ENCODE measurements at regions not wholly inside any gene's neighbourhood (a gene's known extent, or its start where the extent isn't known, plus 50 kb on each side); places are given as distances from the start of the nearest gene placed in this dataset.
A peak's percentile ranks its signal among the peaks of the same experiment; 100 is the strongest.

- TF ChIP-seq CTCF (IDR thresholded peaks at IDR 0.05; ENCODE audit: insufficient read depth, low read depth, low read length): no peak
- POLR2A ChIA-PET: no interaction called here
- Histone ChIP-seq H3K36me3 (ENCODE audit: control insufficient read depth, insufficient read depth, low read length) (no peaks in the 10 kb centered on the region), H3K27me3 (ENCODE audit: control insufficient read depth, insufficient read depth, low read length) (no peaks in the 10 kb centered on the region), H3K4me3 (ENCODE audit: low read depth, low read length) (no peak overlapping the region)
- CTCF ChIA-PET: interaction anchor here (0.8 to 1.1 kb wide), 3 partner anchors 11 to 350 kb away, joined by 3 read pairs; no protein-coding TSS in a partner anchor
- DNase-seq (ENCODE audit: low read depth): no peak
Measured at GRCh38 chr6:85125526-85125925, 324.4 kb upstream of the NT5E start.

GRCh38 chr6:85124472-85125354 is 325.2 kb upstream of the NT5E start:
- H3K36me3 ChIP-seq (ENCODE audit: control insufficient read depth, insufficient read depth, low read length): no peaks in the 10 kb centered on the region
- H3K27me3 ChIP-seq (ENCODE audit: control insufficient read depth, insufficient read depth, low read length): no peaks in the 10 kb centered on the region
- ChIA-PET CTCF (interaction anchor here (0.8 to 1.0 kb wide), 2 partner anchors 11 to 349 kb away, joined by 3 read pairs; no protein-coding TSS in a partner anchor), POLR2A (interaction anchor here (0.6 kb wide), 1 partner anchor 410 kb away, joined by 6 read pairs; no protein-coding TSS in a partner anchor)
- no peak for DNase-seq (ENCODE audit: low read depth)
- no peak overlapping the region for H3K4me3 ChIP-seq (ENCODE audit: low read depth, low read length)
- TF ChIP-seq CTCF (IDR thresholded peaks at IDR 0.05; ENCODE audit: insufficient read depth, low read depth, low read length): no peak

GRCh38 chr6:85121158-85121557 is 328.7 kb upstream of the NT5E start:
- no peak for DNase-seq (ENCODE audit: low read depth)
- Histone ChIP-seq H3K36me3 (ENCODE audit: control insufficient read depth, insufficient read depth, low read length) (no peaks in the 10 kb centered on the region), H3K27me3 (ENCODE audit: control insufficient read depth, insufficient read depth, low read length) (no peaks in the 10 kb centered on the region), H3K4me3 (ENCODE audit: low read depth, low read length) (no peak overlapping the region)
- POLR2A ChIA-PET: no interaction called here
- TF ChIP-seq CTCF (IDR thresholded peaks at IDR 0.05; ENCODE audit: insufficient read depth, low read depth, low read length): no peak
- CTCF ChIA-PET: interaction anchor here (0.7 kb wide), 1 partner anchor 776 kb away, joined by 3 read pairs; no protein-coding TSS in a partner anchor

GRCh38 chr6:85118652-85119235 is 331.1 kb upstream of the NT5E start:
- Histone ChIP-seq H3K4me3 (ENCODE audit: low read depth, low read length) (no peak overlapping the region), H3K36me3 (ENCODE audit: control insufficient read depth, insufficient read depth, low read length) (no peaks in the 10 kb centered on the region), H3K27me3 (ENCODE audit: control insufficient read depth, insufficient read depth, low read length) (no peaks in the 10 kb centered on the region)
- POLR2A ChIA-PET: no interaction called here
- TF ChIP-seq CTCF (IDR thresholded peaks at IDR 0.05; ENCODE audit: insufficient read depth, low read depth, low read length): no peak
- DNase-seq (ENCODE audit: low read depth): no peak
- CTCF ChIA-PET: interaction anchor here (1.2 to 2.2 kb wide), 2 partner anchors 9 to 40 kb away, joined by 4 to 6 read pairs; no protein-coding TSS in a partner anchor

- ChIA-PET CTCF (interaction anchor here (1.1 to 2.2 kb wide), 3 partner anchors 9 to 39 kb away, joined by 3 to 6 read pairs (median 4); no protein-coding TSS in a partner anchor), POLR2A (no interaction called here)
- TF ChIP-seq CTCF (IDR thresholded peaks at IDR 0.05; ENCODE audit: insufficient read depth, low read depth, low read length): peak; percentile 15; the same call in 1 of the 2 replicates
- H3K4me3 ChIP-seq (ENCODE audit: low read depth, low read length): no peak overlapping the region
- H3K27me3 ChIP-seq (ENCODE audit: control insufficient read depth, insufficient read depth, low read length): no peaks in the 10 kb centered on the region
- DNase-seq (ENCODE audit: low read depth): no peak
- no peaks in the 10 kb centered on the region for H3K36me3 ChIP-seq (ENCODE audit: control insufficient read depth, insufficient read depth, low read length)
Measured at GRCh38 chr6:85118233-85118632, 331.6 kb upstream of the NT5E start.

Measured in BJ (cell line).